Uterus (tissue), 2 donors: ENCODE measurements at regions not wholly inside any gene's neighbourhood (a gene's known extent, or its start where the extent isn't known, plus 50 kb on each side); places are given as distances from the start of the nearest gene placed in this dataset.

ENCODE experiments used
- POLR2A ChIP-seq, 2 donors: fragments of 450-650 bp; IDR thresholded peaks; one replicate each; pipeline ENCODE4 v1.6.1; 2016; ENCODE audit warnings: antibody characterized with exemption in 2 of 2, mild to moderate bottlenecking in 1 of 2, moderate library complexity in 1 of 2
- TF ChIP-seq, protein P1 (sequence below), 4 experiments: fragments of 200-600 bp in 2 of 4; fragments of 450-650 bp in 2 of 4; sonication (generic) in 2 of 4; IDR thresholded peaks; one replicate each; pipeline ENCODE4 v1.5.1; 2016 to 2019; ENCODE audit warnings: antibody characterized with exemption in 4 of 4, mild to moderate bottlenecking in 2 of 4, moderate library complexity in 1 of 4

DNA sequence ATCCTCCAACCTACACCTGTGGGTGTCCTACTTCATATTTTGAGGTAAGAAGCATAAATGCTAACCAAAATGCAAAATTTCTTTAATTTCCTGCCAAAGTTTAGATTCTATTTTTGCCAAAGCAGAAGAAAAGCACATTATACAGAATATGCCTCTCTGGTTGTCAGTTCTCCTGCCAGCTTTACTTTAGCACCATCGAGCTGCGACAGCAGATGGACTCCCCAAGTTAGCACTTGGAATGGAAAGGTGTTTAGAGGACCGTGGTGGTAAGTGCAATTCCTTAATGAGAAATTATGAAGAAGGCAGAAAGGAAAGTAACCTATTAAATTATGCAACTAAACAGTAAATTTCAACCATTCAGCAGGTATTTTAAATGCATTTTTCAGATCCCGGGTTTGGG is 326.6 kb downstream of the RERGL start:
- TF ChIP-seq, protein P1, sequence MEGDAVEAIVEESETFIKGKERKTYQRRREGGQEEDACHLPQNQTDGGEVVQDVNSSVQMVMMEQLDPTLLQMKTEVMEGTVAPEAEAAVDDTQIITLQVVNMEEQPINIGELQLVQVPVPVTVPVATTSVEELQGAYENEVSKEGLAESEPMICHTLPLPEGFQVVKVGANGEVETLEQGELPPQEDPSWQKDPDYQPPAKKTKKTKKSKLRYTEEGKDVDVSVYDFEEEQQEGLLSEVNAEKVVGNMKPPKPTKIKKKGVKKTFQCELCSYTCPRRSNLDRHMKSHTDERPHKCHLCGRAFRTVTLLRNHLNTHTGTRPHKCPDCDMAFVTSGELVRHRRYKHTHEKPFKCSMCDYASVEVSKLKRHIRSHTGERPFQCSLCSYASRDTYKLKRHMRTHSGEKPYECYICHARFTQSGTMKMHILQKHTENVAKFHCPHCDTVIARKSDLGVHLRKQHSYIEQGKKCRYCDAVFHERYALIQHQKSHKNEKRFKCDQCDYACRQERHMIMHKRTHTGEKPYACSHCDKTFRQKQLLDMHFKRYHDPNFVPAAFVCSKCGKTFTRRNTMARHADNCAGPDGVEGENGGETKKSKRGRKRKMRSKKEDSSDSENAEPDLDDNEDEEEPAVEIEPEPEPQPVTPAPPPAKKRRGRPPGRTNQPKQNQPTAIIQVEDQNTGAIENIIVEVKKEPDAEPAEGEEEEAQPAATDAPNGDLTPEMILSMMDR (IDR thresholded peaks at IDR 0.05): no peak
- no peak for TF ChIP-seq POLR2A (IDR thresholded peaks at IDR 0.05)
